ENCODE measurements at regions not wholly inside any gene's neighbourhood (a gene's known extent, or its start where the extent isn't known, plus 50 kb on each side); places are given as distances from the start of the nearest gene placed in this dataset.

DNA sequence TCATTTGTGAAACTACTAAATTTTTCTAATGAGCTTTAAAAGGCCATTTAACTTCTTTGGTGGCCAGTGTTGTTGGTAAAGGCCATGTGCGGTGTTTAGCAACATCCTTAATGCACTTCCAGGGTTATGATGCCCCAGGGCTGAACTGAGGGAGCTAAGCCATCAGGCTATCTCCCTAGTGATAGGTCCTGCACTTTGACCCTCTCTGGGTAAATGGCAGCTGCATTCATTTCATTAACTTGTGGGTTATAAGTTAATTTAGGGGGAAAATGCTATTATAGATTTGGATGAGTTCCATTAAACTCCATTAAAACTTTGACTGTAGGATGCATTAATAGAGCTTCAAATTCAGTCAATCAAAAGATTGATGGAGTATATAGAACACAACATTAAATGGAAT lies 366.7 kb upstream of the ZNF717 start:
- Histone ChIP-seq H3K9me3 (peaks cover 2% of the 10 kb centered on the region), H3K27ac (no peak overlapping the region), H3K36me3 (no peaks in the 10 kb centered on the region), H3K27me3 (replicated peaks; ENCODE audit: insufficient read depth) (no peaks in the 10 kb centered on the region), H3K4me3 (no peak overlapping the region), H3K4me1 (ENCODE audit: control insufficient read depth in 1 of 2, low read depth in 2 of 2) (no peaks in the 10 kb centered on the region)
- no peak for TF ChIP-seq CTCF (IDR thresholded peaks at IDR 0.05)
- DNase-seq (ENCODE audit: low spot score), result no peak
- no peak for ATAC-seq (ENCODE audit: insufficient number of reproducible peaks, low FRiP score, low read depth)

GRCh38 chr3:76161856-76162255 lies 376.5 kb upstream of the ZNF717 start:
- ATAC-seq (ENCODE audit: insufficient number of reproducible peaks, low FRiP score, low read depth), result no peak
- Histone ChIP-seq H3K4me1 (ENCODE audit: control insufficient read depth in 1 of 2, low read depth in 2 of 2) (no peaks in the 10 kb centered on the region), H3K36me3 (no peaks in the 10 kb centered on the region), H3K4me3 (no peak overlapping the region), H3K27ac (no peak overlapping the region), H3K9me3 (no peaks in the 10 kb centered on the region), H3K27me3 (replicated peaks; ENCODE audit: insufficient read depth) (no peaks in the 10 kb centered on the region)
- no peak for DNase-seq (ENCODE audit: low spot score)
- no peak for TF ChIP-seq CTCF (IDR thresholded peaks at IDR 0.05)

DNA sequence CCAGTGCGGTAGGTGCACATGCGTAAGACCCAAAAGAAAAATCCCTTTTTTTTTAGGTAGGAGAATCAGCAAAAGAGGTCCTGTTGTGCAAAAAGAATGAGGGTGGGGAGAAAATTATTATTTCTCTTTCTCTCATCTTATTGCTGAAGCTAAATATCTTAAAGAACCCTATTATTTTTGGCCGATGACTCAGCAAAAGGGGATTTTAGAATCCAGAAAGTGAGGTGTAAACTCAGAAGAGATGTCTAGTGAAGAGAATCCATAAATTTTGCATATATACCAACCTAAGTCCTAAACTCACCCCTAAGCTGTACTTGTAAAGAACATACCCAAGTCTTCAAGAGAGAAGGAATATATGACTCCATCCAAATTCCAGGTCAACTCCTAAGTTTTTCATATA lies 386.3 kb upstream of the ZNF717 start:
- Histone ChIP-seq H3K9me3 (no peaks in the 10 kb centered on the region), H3K4me3 (no peak overlapping the region), H3K27me3 (replicated peaks; ENCODE audit: insufficient read depth) (no peaks in the 10 kb centered on the region), H3K27ac (no peak overlapping the region), H3K36me3 (no peaks in the 10 kb centered on the region), H3K4me1 (ENCODE audit: control insufficient read depth in 1 of 2, low read depth in 2 of 2) (no peaks in the 10 kb centered on the region)
- TF ChIP-seq CTCF (IDR thresholded peaks at IDR 0.05), result no peak
- ATAC-seq (ENCODE audit: insufficient number of reproducible peaks, low FRiP score, low read depth), result no peak
- DNase-seq (ENCODE audit: low spot score), result no peak

GRCh38 chr3:76177610-76178009 lies 392.3 kb upstream of the ZNF717 start:
- Histone ChIP-seq H3K36me3 (no peaks in the 10 kb centered on the region), H3K9me3 (no peaks in the 10 kb centered on the region), H3K4me3 (no peak overlapping the region), H3K4me1 (ENCODE audit: control insufficient read depth in 1 of 2, low read depth in 2 of 2) (no peaks in the 10 kb centered on the region), H3K27ac (no peak overlapping the region), H3K27me3 (replicated peaks; ENCODE audit: insufficient read depth) (no peaks in the 10 kb centered on the region)
- TF ChIP-seq CTCF (IDR thresholded peaks at IDR 0.05), result no peak
- ATAC-seq (ENCODE audit: insufficient number of reproducible peaks, low FRiP score, low read depth) (no peak), DNase-seq (ENCODE audit: low spot score) (no peak)

GRCh38 chr3:76178412-76178811 lies 393.1 kb upstream of the ZNF717 start:
- DNase-seq (ENCODE audit: low spot score) (no peak), ATAC-seq (ENCODE audit: insufficient number of reproducible peaks, low FRiP score, low read depth) (no peak)
- no peaks in the 10 kb centered on the region for H3K4me1 ChIP-seq (ENCODE audit: control insufficient read depth in 1 of 2, low read depth in 2 of 2)
- no peaks in the 10 kb centered on the region for H3K9me3 ChIP-seq
- no peak overlapping the region for H3K27ac ChIP-seq
- no peaks in the 10 kb centered on the region for H3K36me3 ChIP-seq
- no peaks in the 10 kb centered on the region for H3K27me3 ChIP-seq (replicated peaks; ENCODE audit: insufficient read depth)
- TF ChIP-seq CTCF (IDR thresholded peaks at IDR 0.05), result no peak
- no peak overlapping the region for H3K4me3 ChIP-seq

Measured in thoracic aorta (tissue), 2 donors.